DOHH2 (cell line): ENCODE measurements at regions not wholly inside any gene's neighbourhood (a gene's known extent, or its start where the extent isn't known, plus 50 kb on each side); places are given as distances from the start of the nearest gene placed in this dataset.

Experiments
- H3F3A ChIP-seq: fragments of 200-600 bp; sonication (generic), shearing (Covaris generic); 2 replicates; pipeline ENCODE4 v1.6.0; 2016; ENCODE audit warnings: antibody characterized with exemption, mild to moderate bottlenecking; ENCODE audit not compliant: control insufficient read depth, insufficient read depth
- H3K27ac ChIP-seq: fragments of 200-600 bp; sonication (generic); 2 replicates; pipeline ENCODE4 v1.5.1; 2014; ENCODE audit warnings: low read depth, mild to moderate bottlenecking, low read length, moderate library complexity
- H3K27me3 ChIP-seq: fragments of 200-600 bp; sonication (generic); 2 replicates; pipeline ENCODE4 v1.6.1; 2014; ENCODE audit warnings: mild to moderate bottlenecking, low read length, mixed read lengths; ENCODE audit not compliant: control insufficient read depth
- H3K36me3 ChIP-seq: fragments of 200-600 bp; sonication (generic); 2 replicates; pipeline ENCODE4 v1.6.1; 2014; ENCODE audit warnings: mild to moderate bottlenecking, low read length, moderate library complexity, mixed read lengths; ENCODE audit not compliant: control insufficient read depth
- H3K4me1 ChIP-seq: fragments of 200-600 bp; sonication (generic); 2 replicates; pipeline ENCODE4 v1.6.1; 2014; ENCODE audit warnings: mild to moderate bottlenecking, low read length, mixed read lengths; ENCODE audit not compliant: control insufficient read depth
- H3K4me2 ChIP-seq: fragments of 200-600 bp; sonication (generic); 2 replicates; pipeline ENCODE4 v1.6.0; 2014; ENCODE audit warnings: mild to moderate bottlenecking, low read length, moderate library complexity
- H3K4me3 ChIP-seq: fragments of 200-600 bp; sonication (generic); 2 replicates; pipeline ENCODE4 v1.5.1; 2014; ENCODE audit warnings: mild to moderate bottlenecking, low read length, mixed read lengths
- H3K79me2 ChIP-seq: fragments of 200-600 bp; sonication (generic); 2 replicates; pipeline ENCODE4 v1.6.1; 2014; ENCODE audit warnings: mild to moderate bottlenecking, low read length, mixed read lengths; ENCODE audit not compliant: control insufficient read depth
- H3K9me2 ChIP-seq: fragments of 200-600 bp; sonication (generic); replicated peaks from 2 replicates; pipeline ENCODE4 v1.6.1; 2014; ENCODE audit warnings: mild to moderate bottlenecking, low read length, mixed read lengths; ENCODE audit not compliant: control insufficient read depth
- H3K9me3 ChIP-seq: fragments of 200-600 bp; sonication (generic); 2 replicates; pipeline ENCODE4 v1.6.1; 2014; ENCODE audit warnings: antibody characterized with exemption, low read length, mixed read lengths; ENCODE audit not compliant: control insufficient read depth, insufficient read depth
- H4K20me1 ChIP-seq: fragments of 200-600 bp; sonication (generic); 2 replicates; pipeline ENCODE4 v1.6.0; 2014; ENCODE audit warnings: low read depth, mild to moderate bottlenecking, antibody characterized with exemption, low read length, moderate library complexity; ENCODE audit not compliant: control insufficient read depth, insufficient read depth
- EZH2phosphoT487 ChIP-seq: fragments of 200-600 bp; sonication (generic); IDR thresholded peaks from 2 replicates; pipeline ENCODE4 v1.6.1; 2017; ENCODE audit warnings: borderline replicate concordance, mild to moderate bottlenecking, antibody characterized with exemption, low read length, moderate library complexity, mixed read lengths
- TF ChIP-seq, protein P1 (sequence below): fragments of 200-600 bp; sonication (generic); IDR thresholded peaks from one replicate; pipeline ENCODE4 v1.5.1; 2014; ENCODE audit warnings: antibody characterized with exemption, mild to moderate bottlenecking, low read depth, low read length; ENCODE audit not compliant: poor library complexity, severe bottlenecking

DNA sequence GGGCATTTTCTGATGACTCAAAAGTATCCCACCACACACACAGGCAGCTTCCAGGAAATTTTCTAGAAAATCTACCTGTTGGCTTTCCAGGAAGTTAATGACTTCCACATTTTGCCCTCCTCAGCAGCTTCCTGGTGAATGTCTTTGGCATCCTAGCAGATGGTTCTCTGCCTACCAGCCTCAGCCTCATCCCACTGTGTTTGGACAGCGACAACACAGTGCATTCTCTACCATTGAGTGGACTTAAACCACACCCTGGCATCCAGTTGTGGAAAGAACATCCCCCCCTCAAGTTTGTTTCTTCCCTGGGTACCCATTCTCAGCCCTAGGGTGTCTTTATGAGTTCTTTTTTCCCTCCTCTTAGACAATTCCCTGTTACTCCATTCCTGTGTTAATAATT is 50.8 kb upstream of the GADL1 start:
- H3K4me1 ChIP-seq: no peaks in the 10 kb centered on the region
- H4K20me1 ChIP-seq: no peaks in the 10 kb centered on the region
- H3K36me3 ChIP-seq: no peaks in the 10 kb centered on the region
- H3K9me3 ChIP-seq: no peaks in the 10 kb centered on the region
- H3K9me2 ChIP-seq: no peaks in the 10 kb centered on the region
- no peak overlapping the region for H3K4me2 ChIP-seq
- no peak overlapping the region for H3K4me3 ChIP-seq
- H3K79me2 ChIP-seq: no peaks in the 10 kb centered on the region
- H3K27me3 ChIP-seq: no peaks in the 10 kb centered on the region
- no peaks in the 10 kb centered on the region for H3F3A ChIP-seq
- H3K27ac ChIP-seq: no peak overlapping the region
- no peak for TF ChIP-seq EZH2phosphoT487
- TF ChIP-seq, protein P1, sequence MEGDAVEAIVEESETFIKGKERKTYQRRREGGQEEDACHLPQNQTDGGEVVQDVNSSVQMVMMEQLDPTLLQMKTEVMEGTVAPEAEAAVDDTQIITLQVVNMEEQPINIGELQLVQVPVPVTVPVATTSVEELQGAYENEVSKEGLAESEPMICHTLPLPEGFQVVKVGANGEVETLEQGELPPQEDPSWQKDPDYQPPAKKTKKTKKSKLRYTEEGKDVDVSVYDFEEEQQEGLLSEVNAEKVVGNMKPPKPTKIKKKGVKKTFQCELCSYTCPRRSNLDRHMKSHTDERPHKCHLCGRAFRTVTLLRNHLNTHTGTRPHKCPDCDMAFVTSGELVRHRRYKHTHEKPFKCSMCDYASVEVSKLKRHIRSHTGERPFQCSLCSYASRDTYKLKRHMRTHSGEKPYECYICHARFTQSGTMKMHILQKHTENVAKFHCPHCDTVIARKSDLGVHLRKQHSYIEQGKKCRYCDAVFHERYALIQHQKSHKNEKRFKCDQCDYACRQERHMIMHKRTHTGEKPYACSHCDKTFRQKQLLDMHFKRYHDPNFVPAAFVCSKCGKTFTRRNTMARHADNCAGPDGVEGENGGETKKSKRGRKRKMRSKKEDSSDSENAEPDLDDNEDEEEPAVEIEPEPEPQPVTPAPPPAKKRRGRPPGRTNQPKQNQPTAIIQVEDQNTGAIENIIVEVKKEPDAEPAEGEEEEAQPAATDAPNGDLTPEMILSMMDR: no peak

DNA sequence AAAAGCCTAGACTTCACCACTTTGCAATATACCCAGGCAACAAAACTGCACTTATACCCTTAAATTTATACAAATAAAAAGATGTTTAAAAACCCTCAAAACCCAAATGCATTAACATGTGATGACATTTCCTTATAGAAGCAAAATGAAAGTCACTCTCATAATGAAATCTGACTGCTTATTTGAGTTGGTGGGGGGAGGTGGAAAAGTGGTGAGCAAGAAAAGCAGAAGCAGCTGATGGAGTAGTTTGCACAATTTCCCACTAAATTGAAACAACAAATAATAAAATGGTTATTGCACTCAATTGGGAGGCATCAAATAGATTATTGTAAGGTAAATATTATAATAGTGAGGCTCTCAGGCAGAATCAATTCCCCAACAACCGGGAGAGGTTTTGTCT is 54.0 kb upstream of the GADL1 start:
- Histone ChIP-seq H3K9me2 (no peaks in the 10 kb centered on the region), H3K4me1 (no peaks in the 10 kb centered on the region), H3K27me3 (no peaks in the 10 kb centered on the region), H3K27ac (no peak overlapping the region), H4K20me1 (no peaks in the 10 kb centered on the region), H3K4me2 (no peak overlapping the region), H3K79me2 (no peaks in the 10 kb centered on the region), H3K9me3 (no peaks in the 10 kb centered on the region), H3K36me3 (no peaks in the 10 kb centered on the region), H3F3A (no peaks in the 10 kb centered on the region), H3K4me3 (no peak overlapping the region)
- TF ChIP-seq, protein P1: no peak
- no peak for TF ChIP-seq EZH2phosphoT487

DNA sequence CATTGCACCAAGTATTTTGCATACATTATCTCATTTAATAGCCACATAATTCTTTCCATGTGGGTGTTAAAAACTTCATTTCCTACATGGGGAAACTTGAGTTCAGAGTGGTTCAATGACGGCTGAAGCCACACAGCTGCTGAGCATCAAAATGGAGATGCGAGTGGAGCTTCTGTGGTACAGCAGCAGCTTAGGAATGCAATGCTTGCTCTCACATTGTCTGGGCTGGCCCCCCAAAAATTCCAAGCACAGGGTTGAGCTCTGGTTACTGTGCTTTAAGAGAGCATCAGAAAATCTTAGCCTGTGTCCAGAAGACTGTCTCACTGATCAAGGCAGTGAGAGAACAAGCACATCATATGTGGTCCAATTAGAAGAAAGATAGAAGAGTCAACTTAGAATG is 57.4 kb upstream of the GADL1 start:
- H3K27me3 ChIP-seq: no peaks in the 10 kb centered on the region
- H4K20me1 ChIP-seq: no peaks in the 10 kb centered on the region
- H3K27ac ChIP-seq: no peak overlapping the region
- H3K79me2 ChIP-seq: no peaks in the 10 kb centered on the region
- H3K9me2 ChIP-seq: no peaks in the 10 kb centered on the region
- no peaks in the 10 kb centered on the region for H3K9me3 ChIP-seq
- no peaks in the 10 kb centered on the region for H3K36me3 ChIP-seq
- TF ChIP-seq EZH2phosphoT487: no peak
- TF ChIP-seq, protein P1: no peak
- H3K4me1 ChIP-seq: no peaks in the 10 kb centered on the region
- no peak overlapping the region for H3K4me2 ChIP-seq
- H3K4me3 ChIP-seq: no peak overlapping the region
- no peaks in the 10 kb centered on the region for H3F3A ChIP-seq

DNA sequence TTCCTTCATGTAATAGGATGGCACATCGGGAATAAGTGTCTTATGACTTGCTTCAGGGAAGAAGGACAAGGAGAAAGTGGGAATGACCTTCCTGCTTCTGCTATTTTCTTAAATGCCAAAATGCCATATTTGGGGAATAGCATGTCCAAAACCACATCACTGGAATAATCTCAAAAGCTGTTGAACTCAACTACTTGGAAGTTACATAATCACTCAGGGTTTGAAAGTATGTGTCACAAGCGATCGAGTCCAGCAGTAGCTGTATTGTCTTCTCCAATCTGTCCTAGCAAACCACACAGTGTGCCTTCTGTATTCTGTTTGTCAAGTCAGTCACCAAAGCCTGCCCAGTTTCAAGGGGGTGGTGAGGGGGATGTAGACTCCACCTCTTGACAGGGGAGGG is 58.3 kb upstream of the GADL1 start:
- H3K4me2 ChIP-seq: no peak overlapping the region
- no peaks in the 10 kb centered on the region for H3K36me3 ChIP-seq
- no peaks in the 10 kb centered on the region for H3K9me3 ChIP-seq
- no peak overlapping the region for H3K4me3 ChIP-seq
- no peaks in the 10 kb centered on the region for H3F3A ChIP-seq
- H3K79me2 ChIP-seq: no peaks in the 10 kb centered on the region
- no peaks in the 10 kb centered on the region for H3K9me2 ChIP-seq
- no peak overlapping the region for H3K27ac ChIP-seq
- no peak for TF ChIP-seq EZH2phosphoT487
- TF ChIP-seq, protein P1: no peak
- H3K4me1 ChIP-seq: no peaks in the 10 kb centered on the region
- no peaks in the 10 kb centered on the region for H4K20me1 ChIP-seq
- H3K27me3 ChIP-seq: no peaks in the 10 kb centered on the region
